Gastrocnemius medialis (tissue), 4 donors: ENCODE measurements at regions not wholly inside any gene's neighbourhood (a gene's known extent, or its start where the extent isn't known, plus 50 kb on each side); places are given as distances from the start of the nearest gene placed in this dataset.

Experiments used
- POLR2A ChIP-seq, 2 donors: fragments of 450-650 bp; IDR thresholded peaks; one replicate each; pipeline ENCODE4 v1.6.1; 2017; ENCODE audit warnings: antibody characterized with exemption in 2 of 2, mild to moderate bottlenecking in 2 of 2, moderate library complexity in 2 of 2
- TF ChIP-seq, protein P1 (sequence below), 5 experiments: fragments of 450-650 bp in 3 of 5; fragments of 200-600 bp in 2 of 5; sonication (generic) in 2 of 5; IDR thresholded peaks in 4 of 5; conservative IDR thresholded peaks in 1 of 5; 1 replicate in 4 of 5; 2 replicates in 1 of 5; pipeline ENCODE4 v1.5.1; 2016 to 2019; ENCODE audit warnings: antibody characterized with exemption in 5 of 5, mild to moderate bottlenecking in 3 of 5, moderate library complexity in 3 of 5

DNA sequence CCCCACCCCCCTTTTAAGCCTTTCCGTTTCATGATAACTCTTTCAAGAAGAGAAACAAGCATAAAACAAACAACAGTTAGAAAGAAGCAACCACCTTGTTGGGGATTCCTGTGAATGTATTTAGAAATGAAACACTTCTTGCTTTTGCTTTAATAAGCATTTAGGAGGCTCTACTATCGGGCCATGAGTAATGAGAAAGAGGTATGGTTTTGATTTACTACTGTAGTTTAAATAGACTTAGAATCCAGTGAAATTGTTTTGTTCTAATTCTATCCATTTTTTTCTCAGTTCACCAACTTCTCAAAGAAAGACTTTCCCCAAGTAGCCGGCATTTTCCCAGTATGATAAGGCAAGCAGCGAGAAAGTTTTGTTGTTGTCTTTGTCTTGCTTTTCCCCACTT is 168.7 kb upstream of the HABP2 start:
- TF ChIP-seq, protein P1, sequence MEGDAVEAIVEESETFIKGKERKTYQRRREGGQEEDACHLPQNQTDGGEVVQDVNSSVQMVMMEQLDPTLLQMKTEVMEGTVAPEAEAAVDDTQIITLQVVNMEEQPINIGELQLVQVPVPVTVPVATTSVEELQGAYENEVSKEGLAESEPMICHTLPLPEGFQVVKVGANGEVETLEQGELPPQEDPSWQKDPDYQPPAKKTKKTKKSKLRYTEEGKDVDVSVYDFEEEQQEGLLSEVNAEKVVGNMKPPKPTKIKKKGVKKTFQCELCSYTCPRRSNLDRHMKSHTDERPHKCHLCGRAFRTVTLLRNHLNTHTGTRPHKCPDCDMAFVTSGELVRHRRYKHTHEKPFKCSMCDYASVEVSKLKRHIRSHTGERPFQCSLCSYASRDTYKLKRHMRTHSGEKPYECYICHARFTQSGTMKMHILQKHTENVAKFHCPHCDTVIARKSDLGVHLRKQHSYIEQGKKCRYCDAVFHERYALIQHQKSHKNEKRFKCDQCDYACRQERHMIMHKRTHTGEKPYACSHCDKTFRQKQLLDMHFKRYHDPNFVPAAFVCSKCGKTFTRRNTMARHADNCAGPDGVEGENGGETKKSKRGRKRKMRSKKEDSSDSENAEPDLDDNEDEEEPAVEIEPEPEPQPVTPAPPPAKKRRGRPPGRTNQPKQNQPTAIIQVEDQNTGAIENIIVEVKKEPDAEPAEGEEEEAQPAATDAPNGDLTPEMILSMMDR (IDR thresholded peaks at IDR 0.05 in 4 of 5, conservative IDR thresholded peaks at IDR 0.05 in 1 of 5): no peak
- TF ChIP-seq POLR2A (IDR thresholded peaks at IDR 0.05): no peak
